Stimulated activated CD4-positive, alpha-beta T cell treated with anti-CD3 and anti-CD28 coated beads, Interleukin-1b, Interleukin-23, amount 100 ng/mL, for 24 hours (primary cell): ENCODE measurements at regions not wholly inside any gene's neighbourhood (a gene's known extent, or its start where the extent isn't known, plus 50 kb on each side); places are given as distances from the start of the nearest gene placed in this dataset.
"Not testable (repeated sequence)": the region's sequence is repeated elsewhere in the genome, so short reads cannot be mapped to it uniquely, and the experiment has no call there.

Experiments
- DNase-seq, 4 experiments: peaks; one replicate each; pipeline ENCODE4 v3.0.0-alpha.2; 2020; ENCODE audit warnings: low read depth in 4 of 4, low spot score in 1 of 4

GRCh38 chr1:182331387-182331786, 60.2 kb downstream of the GLUL start:
- no peak for DNase-seq

- no peak for DNase-seq
These were observed 61.3 kb downstream of the GLUL start for GRCh38 chr1:182330303-182330702.

- DNase-seq: no peak
These were observed 62.1 kb downstream of the GLUL start for GRCh38 chr1:182329471-182329870.

- no peak for DNase-seq
These were observed 63.0 kb downstream of the GLUL start for GRCh38 chr1:182328591-182328990.

GRCh38 chr1:182325339-182325738, 66.3 kb downstream of the GLUL start:
- no peak for DNase-seq

- not testable (repeated sequence) for DNase-seq
These were observed 70.1 kb downstream of the GLUL start for GRCh38 chr1:182321532-182321931.

GRCh38 chr1:182317611-182318161, 73.9 kb downstream of the GLUL start:
- DNase-seq: no peak

- not testable (repeated sequence) for DNase-seq
These were observed 75.1 kb downstream of the GLUL start for GRCh38 chr1:182316454-182316853.

- DNase-seq: no peak
These were observed 76.4 kb downstream of the GLUL start for GRCh38 chr1:182315167-182315556.

- DNase-seq: no peak
These were observed 81.8 kb downstream of the GLUL start for GRCh38 chr1:182309631-182310351.

GRCh38 chr1:182308826-182309225, 82.8 kb downstream of the GLUL start:
- no peak for DNase-seq

- DNase-seq: not testable (repeated sequence)
These were observed 84.1 kb downstream of the GLUL start for GRCh38 chr1:182307486-182307885.

GRCh38 chr1:182305861-182306260, 85.7 kb downstream of the GLUL start:
- DNase-seq: no peak

GRCh38 chr1:182304627-182305026, 87.0 kb downstream of the GLUL start:
- DNase-seq: no peak

- DNase-seq: no peak
These were observed 87.4 kb downstream of the GLUL start for GRCh38 chr1:182304218-182304617.

- no peak for DNase-seq
These were observed 87.8 kb downstream of the GLUL start for GRCh38 chr1:182303778-182304177.

- DNase-seq: no peak
These were observed 90.0 kb downstream of the GLUL start for GRCh38 chr1:182301467-182302198.

- no peak for DNase-seq
These were observed 90.6 kb downstream of the GLUL start for GRCh38 chr1:182301026-182301436.

GRCh38 chr1:182299728-182300616, 91.6 kb downstream of the GLUL start:
- no peak for DNase-seq

GRCh38 chr1:182299054-182299727, 92.4 kb downstream of the GLUL start:
- not testable (repeated sequence) for DNase-seq

GRCh38 chr1:182297335-182297734, 94.3 kb downstream of the GLUL start:
- DNase-seq: no peak
